C1 segment of cervical spinal cord (tissue), 14 donors: ENCODE measurements at regions not wholly inside any gene's neighbourhood (a gene's known extent, or its start where the extent isn't known, plus 50 kb on each side); places are given as distances from the start of the nearest gene placed in this dataset.

Experiments
- DNase-seq, 14 donors: peaks; one replicate each; lab custom pipeline; 2025; lab: John Stamatoyannopoulos, UW

DNA sequence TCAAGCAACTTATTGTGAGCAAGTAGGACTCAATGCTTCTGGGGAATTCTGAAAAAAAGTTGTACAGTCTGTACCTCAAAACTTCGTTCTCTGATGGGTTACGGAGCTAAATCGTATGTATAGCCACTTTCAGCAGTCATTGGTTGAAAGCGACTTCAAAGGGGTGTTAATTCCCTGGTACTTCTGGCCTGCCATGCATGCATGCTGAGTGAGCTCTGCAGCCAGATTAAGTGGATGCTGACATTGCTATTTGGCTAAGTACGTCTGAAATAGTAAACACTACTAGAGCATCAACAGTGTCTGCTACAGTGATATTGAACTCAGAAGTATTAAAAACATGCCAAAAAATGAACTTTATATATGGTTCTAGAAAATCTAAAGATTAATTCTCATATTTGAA is 1183.1 kb upstream of the PCDH20 start:
- no peak for DNase-seq

DNA sequence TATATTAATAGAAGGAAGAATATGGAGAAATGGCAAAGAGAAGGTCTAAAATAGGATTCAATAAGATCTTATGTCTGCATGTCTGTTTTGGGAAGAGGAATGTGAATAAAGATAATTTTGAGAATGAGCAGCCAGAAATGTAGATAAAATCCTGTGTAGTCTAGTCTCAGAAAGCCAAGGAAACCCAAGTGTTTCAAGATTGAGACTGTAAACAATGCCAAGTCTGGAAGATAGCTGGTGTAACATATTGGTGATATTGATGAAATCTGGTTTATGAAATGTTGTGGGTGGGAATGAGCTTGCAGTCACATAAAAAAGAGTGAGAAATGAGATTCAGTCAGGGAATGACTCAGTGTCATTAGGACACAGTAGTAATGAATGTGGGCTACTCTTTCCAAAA is 1180.3 kb upstream of the PCDH20 start:
- no peak for DNase-seq

DNA sequence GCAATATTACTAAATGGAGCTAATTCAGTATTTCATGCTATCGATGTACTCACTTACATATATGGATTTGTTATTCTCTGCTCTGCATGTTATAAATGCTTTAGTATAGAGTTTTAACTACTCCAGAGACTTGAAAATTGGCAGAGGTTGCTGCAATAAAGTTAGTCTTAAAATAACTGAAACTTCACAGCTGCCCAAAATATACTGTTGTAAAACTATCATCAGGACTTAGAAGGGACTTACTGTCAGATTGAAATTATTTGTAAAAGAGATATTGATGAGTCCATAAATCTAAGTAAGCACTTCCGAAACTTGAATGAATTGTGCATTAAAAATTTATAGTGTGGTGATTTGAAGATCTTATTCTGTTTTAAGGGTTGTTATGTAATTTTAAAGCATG is 1178.2 kb upstream of the PCDH20 start:
- no peak for DNase-seq

DNA sequence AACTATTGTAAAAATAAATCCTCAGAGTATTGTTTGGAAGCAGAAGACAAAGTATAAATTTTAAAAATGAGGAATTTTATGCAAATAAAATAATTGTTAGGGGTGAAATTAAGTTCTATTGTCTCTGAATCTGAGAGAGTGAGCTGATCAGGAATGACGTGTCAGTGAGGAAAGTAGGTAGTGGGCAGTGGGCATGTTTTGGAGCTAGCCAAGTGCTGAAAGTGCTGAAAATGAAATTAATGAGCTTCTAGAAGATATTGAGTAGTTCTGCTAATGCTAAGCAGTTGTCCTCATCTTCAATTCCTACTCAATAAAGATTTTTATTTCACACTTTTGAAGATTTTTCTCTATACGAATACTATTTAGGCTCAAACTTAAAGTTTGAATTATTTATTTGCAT is 1167.8 kb upstream of the PCDH20 start:
- no peak for DNase-seq

DNA sequence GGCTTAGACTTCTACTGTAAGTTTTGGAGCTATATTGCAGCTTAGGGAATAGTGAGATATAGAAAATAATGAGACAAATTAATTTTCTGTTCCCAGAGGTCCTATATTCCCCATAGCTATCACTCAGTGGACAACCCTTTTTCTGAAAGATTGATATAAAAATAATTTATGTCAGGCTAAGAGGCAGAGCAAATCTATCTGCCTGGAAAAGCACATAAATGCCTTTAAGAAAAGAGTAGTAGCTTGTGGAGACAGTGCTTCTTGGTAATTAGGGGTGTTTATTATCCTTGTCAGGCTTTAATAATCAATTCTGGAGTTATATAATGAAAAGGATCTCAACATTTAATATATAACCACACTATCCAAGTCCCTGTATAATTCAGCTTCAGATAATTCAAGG is 1162.8 kb upstream of the PCDH20 start:
- DNase-seq = no peak

DNA sequence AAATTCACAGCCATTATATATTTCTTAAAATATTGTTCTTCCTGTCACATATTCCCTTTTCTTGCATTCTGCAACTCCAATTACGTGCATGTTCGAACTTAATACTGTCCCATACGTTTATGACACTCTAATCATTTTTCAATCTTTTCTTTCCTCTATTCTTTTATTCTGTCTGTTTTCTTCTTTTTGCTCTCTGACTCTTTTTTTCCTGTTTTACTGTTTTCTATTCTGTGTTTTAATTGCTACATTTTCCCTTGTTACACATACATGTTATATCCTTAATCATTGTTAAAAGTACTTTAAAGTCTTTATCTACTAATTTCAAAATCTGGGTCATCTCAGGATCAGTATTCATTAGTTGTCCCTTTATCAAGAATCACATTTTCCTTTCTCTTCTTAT is 1149.1 kb upstream of the PCDH20 start:
- no peak for DNase-seq

DNA sequence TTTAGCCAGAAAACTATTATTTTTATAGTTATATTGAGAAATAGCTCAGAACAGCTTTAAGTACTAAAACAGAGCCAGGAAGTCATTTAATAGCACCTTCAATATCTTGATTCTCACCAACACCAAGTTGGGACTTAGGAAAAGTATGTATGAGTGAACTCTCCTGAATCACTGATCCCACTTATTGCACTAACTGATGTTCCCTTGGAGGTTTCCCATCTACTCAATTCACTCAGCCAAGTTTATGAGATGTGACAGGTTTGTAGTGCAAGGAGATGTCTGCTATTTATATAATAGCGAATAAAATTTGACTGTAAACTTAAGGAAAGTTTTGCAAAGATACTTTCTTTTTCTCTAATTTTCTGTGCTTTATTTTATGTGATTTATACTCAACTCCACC is 1147.6 kb upstream of the PCDH20 start:
- no peak for DNase-seq

DNA sequence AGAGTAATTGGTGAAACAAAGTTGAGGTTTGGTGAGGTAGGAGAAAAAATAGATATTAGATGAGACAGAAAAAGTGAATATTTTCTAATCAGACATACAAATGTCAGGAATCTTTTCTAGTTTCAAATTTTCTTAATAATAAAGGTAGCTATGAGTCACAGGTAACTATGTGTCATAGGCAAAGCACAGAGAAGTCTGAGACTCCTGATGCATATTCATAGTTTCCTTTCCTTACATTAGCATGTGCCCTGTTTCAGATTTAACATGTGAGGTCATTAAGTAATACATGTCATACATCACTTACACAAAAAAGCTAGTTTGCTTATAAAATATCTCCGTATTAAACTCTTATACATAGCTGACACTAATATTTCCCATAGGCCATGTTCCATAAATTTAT is 1141.3 kb upstream of the PCDH20 start:
- no peak for DNase-seq

DNA sequence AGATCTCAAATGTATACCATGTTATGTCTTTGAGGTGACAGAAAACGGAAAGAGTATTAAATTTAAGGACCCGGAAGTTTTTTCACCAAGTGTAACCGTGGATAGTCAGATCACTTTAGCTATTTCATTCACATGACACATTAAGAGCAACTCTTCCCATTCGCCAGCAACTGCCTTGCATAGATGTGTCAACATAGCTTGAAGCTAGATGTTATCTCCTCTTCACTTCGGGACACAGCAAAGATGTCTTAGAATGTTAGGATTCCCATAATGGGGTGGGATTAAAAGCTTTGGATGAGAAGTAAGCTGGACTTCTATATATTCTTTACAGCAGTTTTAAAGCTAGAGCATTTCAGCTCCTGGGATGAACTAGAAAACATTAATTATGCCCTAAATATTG is 1135.9 kb upstream of the PCDH20 start:
- DNase-seq = no peak

DNA sequence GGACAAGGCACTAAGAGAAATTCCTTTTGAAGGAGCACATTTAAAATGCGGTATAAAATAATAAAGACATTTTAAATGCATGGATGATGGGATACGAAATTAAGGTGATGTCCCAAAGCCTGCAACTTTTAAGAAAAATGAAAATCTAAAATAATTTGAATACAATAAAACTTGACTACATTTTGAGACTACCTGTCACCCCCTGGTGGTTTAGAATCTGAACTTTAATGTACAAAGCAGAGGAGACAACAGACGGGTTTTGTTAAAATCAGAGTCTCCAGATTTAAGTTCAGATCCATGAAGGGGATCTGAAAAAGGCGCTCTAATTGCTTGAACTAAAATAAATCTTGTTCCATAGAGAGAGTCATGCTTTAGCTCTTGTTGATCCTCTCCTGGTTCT is 1129.3 kb upstream of the PCDH20 start:
- DNase-seq = no peak

DNA sequence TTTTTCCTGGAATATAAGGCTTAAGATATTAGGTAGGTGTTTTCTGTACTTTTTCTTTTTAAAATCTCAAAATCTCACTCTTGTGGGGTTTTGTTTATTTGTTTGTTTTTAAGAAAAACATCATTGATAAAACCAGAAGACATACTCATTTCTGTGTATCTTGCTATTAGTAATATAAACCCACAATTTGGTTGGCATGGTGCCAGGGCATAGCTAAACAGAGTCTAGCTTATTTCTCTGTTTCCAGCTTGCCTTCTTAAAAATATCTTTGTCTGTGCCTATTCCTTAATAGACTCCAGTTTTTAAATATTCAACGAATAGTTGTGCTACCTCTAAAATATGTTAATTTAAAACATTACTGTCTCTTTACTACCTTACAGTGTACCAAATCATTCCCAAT is 1121.9 kb upstream of the PCDH20 start:
- DNase-seq = no peak

DNA sequence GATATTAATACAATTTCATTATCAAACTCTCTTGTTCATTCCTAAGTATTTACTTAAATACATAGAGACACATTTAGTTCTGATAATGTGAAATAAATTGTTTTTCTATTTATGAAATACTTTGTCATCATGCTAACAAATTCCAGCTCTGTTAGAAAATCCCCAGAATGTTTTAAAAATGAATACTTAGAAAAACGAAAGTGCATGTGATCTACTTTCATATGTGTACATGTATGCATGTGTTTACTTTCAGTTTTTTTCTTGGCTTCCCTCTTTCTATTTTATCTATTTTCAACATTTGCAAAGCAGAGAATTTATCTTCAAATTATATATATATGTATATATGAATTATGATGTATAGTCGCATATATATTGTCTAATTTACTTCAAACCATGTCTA is 1110.0 kb upstream of the PCDH20 start:
- DNase-seq = no peak

DNA sequence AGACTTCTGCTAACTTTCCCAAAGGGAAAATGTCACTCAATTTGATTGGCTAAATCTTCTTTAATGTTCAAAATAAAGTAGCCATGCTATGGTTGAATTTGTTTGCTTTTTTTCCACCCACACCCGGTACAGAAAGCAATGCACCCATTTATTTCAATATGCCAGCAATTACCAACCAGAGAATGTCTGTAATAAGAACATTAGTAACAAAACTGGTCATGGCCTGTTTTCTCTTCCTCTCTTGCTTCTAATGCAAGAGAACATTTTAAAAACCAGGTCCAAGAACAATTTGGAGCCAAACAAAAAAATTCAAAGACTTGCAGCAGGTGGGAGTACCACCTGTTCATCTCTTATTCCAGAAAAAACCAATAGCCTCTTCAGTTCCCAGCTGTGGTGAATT is 1108.8 kb upstream of the PCDH20 start:
- no peak for DNase-seq

DNA sequence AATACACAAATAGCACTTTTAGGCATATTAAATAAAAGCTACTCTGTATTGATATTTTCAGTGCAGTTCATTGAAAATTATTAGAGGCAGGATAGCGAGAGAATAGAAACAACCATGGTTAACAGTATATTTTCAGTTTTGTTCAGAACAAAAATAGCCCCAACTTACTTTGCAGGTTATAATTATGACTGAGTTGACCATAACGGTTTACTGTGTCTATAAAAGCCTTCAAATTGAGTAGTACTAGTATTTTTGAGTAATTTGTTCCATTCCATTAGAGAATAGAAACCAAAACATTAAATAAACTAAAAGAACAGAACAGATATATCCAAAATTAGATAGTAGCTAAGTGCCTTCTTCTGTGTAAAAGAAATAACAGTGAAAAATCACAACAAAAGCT is 1108.4 kb upstream of the PCDH20 start:
- no peak for DNase-seq

DNA sequence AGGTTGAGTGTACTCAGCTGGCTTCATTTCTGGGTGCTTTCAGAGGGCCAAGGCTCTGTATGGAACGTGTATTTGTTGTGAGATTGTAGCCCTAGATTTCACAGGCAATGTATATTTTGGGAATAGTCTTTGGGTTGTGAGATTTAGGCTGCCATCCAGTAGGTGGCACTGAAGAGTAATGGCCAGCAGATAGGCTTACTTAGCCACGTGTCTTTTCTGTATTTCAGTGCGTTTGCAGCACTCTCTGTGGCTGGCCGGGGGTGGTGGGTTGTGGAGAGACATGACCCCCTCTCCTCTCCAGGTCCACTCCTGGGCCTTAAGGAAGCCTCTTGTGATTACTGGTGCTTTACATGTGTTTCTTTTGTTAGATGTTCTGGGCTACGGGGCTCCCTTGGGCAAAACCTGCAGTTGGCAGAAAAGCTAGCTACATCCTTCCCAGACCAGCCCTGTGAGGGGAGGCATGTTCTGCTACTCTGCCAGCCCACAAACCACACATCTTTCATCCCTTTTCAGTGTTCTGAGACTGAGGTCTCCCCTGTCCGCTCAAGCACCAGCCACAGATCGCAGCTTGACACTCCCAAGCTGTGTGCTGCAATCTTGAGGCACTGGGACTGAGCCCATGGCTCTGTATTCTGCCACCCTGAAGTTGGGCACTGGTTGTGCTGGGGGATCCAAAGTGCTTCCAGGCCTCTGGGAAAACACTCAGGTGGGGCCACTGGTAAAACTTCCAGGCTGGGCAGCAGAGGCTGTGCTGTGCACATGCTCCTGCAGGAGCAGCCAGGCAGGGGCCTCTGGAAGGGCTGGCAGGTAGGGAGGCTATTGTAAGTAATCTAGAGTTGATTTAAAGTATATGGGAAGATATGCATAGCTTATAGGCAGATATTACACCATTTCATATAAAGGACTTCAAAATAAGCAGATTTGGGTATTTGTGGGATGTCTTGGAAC is 1096.8 kb upstream of the PCDH20 start:
- DNase-seq = peak in 6 of 14 donors; percentile 1 to 30 (median 4)

DNA sequence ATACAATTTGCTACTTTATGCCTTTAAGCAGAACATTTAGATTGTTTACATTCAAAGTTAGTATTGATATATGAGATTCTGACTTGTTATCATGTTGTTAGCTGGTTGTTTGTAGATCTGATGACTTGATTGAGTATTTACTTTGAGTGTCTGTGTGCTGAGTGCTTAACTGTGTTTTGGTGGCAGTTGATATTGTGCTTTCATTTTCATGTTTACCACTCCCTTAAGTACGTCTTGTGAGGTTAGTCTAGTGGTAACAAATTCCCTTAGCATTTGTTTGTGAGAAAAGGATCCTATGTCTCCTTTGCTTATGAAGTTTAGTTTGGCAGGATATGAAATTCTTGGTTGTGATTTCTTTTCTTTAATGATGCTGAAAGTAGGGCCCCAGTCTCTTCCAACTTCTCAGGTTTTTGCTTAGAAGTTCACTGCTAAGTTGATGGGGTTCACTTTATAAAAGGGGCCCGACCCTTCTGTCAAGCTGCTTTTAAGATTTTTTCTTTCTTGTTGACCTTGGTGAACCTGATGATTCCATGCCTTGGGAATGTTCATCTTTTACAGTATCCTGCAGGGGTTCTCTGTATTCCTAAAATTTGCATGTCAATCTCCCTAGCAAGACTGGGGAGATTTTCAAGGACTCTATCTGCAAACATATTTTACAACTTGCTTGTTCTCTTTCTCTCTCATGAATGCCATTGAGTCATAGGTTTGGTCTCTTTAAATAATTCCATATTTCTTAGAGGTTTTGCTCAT is 1095.4 kb upstream of the PCDH20 start:
- DNase-seq = no peak

DNA sequence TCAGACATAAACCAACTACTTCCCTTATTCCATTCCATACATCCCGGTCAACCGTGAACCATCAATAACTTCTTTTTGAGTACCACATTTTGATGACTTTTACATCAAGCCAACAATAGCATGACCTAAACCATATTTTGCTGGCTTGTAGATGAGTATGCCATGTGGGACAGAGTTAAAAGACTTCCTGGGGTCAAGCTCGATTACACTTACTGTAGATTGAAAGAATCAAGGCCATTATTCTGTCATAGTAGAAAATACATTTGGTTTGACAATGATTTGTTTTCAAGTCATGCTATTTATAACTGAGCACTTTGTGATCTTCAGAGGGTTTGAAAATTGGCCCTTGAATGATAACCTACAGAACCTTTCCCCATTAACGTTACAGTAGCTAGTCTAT is 1086.9 kb upstream of the PCDH20 start:
- DNase-seq = no peak

DNA sequence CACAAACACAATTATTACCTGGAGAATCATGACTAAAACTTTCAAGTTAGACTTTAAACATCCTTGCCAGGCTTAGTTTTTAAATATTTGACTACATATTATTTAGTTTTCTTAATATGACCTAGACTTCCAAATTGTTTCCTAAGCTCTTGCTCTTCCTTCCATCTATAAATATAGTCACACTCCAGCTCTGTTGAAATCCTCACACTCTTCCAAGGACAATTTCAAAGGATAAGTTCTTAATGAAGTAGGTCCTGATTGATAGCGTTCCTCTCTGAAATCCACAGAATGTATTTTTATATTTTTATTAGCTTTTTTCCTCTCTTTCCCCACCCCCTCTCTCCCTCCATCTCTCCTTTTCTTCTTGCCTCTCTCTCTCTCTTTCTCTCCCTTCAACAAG is 1074.1 kb upstream of the PCDH20 start:
- no peak for DNase-seq

DNA sequence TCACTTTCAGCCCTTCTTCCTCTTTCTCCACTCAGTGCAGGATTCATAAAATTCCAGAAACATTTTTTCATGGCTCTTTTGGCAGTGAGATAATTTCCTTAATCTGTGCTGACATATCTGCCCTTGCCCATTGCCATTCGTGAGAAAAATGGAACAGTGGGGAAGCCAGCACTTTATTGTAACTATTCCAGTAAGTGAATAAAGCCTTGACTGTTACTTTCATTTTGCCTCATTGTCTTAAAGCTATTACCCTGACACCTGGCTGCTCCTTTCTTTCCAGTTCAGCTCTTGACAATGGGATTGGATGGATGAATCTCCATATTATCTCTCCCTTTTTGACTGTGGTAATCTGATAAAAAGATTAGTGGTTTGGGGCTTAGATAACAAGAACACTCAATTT is 1068.1 kb upstream of the PCDH20 start:
- DNase-seq = no peak

DNA sequence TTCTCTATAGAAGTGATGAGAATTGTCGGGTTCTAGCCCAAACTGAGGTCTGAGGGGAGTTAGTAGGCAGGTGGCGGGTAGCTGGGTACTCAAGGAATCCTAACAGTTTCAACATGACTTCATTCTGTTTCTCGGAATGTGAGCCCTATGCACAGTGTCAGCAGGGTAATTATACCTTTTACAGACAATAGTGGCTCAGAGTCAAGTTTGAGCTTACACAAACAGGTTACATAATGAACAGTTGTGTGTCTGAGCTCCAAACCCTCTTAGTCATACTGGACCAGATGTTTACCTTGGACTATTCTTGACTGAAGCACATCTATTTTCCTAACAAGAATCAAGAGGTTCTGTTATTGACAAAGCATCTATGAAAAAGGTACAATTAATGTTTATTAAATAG is 1066.7 kb upstream of the PCDH20 start:
- DNase-seq = no peak

DNA sequence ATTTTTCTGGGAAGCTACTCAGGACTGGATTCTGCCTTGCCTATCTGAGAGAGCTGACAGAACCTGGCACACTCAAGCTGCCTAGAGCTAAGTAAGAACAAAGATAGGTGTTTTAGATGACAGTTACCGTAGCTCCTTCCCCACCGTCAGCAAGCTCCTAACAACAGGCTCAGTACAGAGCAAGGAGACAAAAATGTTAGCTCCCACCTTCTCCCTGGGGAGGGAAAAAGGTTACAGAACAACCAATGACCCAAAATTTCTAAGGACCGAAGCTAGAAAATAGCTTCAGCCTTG is 1058.2 kb upstream of the PCDH20 start:
- no peak for DNase-seq

DNA sequence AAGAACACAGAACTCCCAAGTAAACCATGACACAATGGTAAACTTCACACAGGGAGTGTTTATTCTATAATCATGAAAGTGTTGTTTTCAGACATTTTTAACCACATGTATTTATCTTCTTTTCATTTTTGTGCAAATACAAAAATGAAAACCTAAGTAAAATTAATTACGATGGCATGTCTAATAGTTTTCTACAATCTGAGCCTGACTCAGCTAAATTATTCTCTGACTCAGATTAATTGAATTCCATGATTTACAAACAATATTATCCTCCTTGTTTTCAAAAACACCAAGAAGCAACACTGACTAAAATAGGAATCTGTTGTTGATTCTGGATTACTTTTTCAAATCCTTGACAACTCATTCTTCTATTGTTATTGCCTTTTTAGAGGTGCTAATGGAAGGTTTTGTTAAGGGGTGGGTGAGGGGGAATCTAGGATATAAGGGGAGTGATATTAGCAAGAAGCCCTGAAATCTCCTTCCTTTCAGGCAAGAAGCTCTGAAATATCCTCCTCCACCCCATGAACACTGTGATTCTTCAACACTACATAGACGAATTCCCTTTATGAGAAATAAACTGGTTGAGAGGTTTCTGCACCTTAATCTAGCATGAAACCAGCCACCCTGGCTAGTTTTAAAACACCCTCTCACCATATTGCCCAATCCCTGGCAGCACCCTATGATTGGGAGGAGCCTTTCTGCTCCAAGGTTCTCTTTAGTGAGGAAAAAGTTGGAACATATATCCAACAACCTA is 1057.7 kb upstream of the PCDH20 start:
- DNase-seq = no peak

DNA sequence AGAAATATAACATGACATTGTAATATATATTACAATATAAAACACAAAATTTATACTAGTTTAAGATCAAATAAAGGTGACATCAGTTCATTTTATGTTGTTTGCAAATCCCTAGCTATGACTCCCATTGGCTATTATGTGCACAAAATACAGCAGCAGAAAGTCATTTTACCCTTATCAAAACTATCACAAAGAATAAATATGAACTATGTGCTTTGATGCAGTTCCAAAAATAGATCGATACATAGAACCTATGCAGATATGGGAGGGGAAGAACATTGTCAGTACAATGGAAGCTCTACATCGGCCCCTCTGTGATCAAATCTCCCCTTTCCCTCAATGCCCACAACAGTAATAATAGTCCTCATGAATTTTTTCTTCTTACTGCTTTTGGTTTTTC is 1038.1 kb upstream of the PCDH20 start:
- no peak for DNase-seq
